HG02759 (cell line): ENCODE measurements at regions not wholly inside any gene's neighbourhood (a gene's known extent, or its start where the extent isn't known, plus 50 kb on each side); places are given as distances from the start of the nearest gene placed in this dataset.
"Not testable (repeated sequence)": the region's sequence is repeated elsewhere in the genome, so short reads cannot be mapped to it uniquely, and the experiment has no call there.

Experiments
- ATAC-seq: cut with Tn5 transposase; IDR thresholded peaks from one replicate; pipeline ENCODE4 v1.9.1; 2021; ENCODE audit warnings: mild to moderate bottlenecking, moderate library complexity; ENCODE audit not compliant: unreplicated experiment

DNA sequence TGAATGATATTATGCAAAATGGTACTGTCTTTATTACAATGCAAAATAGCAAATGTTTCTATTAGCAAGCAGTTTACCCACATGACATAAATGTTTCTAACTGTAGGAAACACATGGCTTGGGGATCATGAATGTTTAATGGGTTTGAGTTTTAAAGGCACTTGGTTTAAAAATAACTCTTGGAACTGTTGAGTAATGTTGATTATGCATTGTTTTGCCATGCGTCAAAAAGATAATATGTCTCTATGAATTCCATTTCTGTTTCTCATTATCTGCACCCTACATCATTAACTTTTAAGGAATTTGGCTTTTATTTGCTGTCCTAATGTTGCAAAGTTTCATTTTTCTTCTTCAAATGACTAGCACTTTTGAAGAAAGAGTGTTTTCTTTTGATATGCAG lies 1355.5 kb downstream of the SUCLG1 start:
- no peak for ATAC-seq

DNA sequence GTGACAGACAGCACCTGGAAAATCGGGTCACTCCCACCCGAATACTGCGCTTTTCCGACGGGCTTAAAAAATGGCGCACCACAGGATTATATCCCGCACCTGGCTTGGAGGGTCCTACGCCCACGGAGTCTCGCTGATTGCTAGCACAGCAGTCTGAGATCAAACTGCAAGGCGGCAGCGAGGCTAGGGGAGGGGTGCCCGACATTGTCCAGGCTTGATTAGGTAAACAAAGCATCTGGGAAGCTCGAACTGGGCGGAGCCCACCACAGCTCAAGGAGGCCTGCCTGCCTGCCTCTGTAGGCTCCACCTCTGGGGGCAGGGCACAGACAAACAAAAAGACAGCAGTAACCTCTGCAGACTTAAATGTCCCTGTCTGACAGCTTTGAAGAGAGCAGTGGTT lies 1370.0 kb downstream of the SUCLG1 start:
- not testable (repeated sequence) for ATAC-seq

DNA sequence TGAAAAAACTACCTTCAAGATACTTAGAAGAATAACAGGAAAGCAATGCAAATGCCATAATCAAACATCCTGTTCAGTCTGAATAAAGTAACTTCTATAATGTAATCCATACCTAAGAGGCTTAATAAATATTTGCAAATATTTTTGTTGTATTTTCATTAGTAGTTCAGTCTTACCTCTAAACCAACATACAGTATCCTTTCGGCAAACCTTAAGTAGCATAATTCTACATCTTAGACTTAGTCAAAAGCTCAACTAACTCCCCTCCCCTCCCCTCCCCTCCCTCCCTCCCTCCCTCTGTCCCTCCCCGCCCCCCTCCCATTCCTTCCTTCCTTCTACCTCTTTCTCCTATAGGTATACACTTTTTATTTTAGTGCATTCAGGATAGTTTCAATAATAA lies 1373.2 kb downstream of the SUCLG1 start:
- no peak for ATAC-seq

DNA sequence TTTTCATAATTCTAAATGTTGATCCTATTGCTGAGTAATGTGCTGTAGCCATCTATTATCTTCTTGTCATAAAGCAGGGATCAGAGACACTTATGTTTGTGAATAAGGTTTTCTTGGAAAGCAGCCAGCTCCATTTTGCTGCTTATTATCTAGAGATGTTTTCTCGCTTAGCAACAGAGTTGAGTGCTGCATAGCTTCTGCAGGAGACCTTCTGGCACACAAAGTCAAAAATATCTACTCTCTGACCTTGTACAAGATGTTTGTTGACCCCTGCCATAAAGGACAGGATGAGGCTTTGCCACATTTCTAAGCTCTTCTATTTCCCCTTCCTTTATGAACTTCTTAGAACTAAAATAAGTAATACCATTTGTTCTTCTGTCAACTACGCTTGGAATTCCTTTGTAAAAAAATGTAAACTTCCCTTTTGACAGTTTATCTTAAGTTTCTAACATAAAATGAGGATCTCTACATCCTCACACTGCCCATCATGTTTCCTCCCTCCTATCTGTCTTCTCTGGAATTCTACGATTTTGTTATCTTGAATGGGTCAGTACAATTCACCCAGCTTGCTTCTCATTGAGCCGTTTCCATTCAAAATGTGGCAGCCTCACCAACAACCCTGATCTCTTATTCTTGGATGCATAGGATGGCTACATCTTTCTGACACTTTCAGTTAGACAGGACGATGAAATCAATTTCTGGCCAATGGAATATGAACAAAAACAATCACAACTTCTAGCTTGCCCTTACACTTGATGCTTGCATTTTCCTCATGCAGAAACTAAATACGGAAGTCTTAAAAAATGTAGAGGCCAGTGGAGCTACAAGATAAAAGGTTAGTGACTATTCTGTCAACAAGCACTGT lies 1377.0 kb downstream of the SUCLG1 start:
- ATAC-seq = no peak

DNA sequence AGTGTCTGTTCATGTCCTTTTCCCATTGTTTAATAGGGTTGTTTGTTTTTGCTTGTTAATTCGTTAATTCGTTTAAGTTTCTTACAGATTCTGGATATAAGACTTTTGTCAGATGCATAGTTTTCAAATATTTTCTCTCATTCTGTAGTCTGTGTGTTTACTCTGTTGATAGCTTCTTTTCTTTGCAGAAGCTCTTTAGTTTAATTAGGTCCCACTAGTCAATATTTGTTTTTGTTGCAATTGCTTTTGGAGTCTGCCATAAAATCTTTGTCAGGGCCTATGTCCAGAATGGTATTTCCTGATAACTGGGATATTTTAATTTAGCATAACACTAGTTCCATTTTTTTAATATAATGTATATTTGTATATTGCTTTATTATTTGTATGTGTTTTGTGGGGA lies 1380.1 kb downstream of the SUCLG1 start:
- no peak for ATAC-seq

DNA sequence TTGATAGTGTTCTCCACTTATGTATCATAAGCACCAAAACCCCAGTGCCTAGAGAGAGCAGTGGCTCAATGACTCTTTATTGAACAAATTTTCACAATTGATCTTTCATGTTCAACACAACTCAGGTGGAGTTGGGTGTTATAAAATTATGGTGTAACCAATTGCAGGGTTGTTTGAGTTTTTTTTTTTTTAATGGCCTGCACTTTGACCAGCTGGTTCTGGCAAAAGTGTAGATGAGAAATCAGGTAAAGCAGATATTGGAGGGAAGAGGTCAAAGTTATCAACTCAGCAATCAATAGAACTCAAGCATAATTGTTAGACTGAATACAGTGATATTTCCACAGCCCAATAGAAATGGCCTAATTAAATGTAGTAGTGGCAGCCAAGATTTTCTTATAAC lies 1386.3 kb downstream of the SUCLG1 start:
- ATAC-seq = no peak

DNA sequence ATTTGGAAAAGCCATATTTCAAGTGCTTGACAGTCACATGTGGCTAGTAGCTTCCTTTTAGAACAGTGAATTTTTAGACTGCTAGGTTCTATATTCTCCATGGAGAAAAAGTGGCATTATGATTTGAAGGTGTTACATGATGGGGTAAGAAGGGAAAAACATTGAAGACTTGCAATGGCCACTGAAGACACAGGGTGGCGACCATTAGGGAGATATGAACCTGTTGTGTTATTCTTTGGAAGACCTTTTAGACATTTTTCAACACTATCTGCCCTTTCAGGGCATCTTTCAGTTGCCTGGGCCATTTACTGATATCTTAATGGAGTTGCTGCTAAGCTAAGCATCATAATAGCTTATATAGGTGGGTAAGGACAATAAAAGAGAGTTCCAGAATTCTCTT lies 1387.2 kb downstream of the SUCLG1 start:
- ATAC-seq = no peak

DNA sequence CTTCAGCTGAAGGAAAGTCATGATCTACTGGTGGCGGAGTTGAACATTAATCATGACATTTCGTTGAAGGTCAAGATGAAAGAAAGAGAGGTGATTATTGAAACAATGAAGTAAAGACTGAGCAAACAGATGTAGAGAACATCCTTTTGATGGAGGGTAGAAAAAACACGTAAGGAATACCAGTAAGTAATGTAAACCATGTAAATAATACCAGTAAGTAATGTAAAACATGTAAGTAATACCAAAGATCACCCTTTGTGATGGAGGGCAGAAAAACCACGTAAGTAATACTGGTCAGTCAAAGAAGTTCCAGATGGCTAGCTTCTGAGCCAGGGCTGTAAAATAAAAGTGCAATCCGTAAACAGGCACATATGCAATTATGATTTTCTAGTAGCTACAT lies 1387.7 kb downstream of the SUCLG1 start:
- ATAC-seq = no peak

DNA sequence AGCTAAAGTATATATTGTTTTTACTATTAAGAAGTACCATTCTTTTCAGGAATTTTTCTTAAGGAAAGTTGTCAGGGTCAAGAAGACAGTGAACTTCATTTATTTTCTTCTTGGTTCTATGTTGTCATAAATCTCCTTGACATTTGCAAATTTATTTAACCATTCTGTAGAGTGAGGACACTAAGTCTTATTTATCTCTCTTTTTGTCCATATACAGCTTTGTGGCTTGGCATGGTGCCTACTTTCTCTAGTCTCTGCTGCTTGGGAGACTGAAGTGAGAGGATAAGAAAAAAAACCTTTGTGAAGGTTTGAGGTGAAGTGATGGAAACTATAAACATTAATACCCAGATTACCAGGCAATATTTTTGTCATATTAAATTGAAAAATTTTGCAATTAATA lies 1389.4 kb downstream of the SUCLG1 start:
- no peak for ATAC-seq

DNA sequence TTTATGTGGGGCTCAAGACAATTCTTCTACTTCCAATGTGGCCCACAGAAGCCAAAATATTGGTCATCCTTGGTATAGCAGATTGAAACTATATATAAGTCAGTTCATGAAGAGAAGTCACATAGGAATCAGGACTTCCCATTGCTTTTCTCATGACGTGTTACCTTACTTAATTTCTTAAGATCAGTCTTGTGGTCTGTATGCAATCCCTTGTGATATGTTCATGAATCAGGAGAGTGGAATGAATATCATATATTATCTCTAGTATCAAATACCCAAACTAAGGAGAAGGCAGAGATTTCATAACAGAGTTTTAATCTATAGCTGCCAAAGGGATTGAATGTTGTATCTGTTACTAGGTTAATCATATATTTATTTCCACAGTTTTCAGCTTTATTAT lies 1390.4 kb downstream of the SUCLG1 start:
- ATAC-seq = no peak

DNA sequence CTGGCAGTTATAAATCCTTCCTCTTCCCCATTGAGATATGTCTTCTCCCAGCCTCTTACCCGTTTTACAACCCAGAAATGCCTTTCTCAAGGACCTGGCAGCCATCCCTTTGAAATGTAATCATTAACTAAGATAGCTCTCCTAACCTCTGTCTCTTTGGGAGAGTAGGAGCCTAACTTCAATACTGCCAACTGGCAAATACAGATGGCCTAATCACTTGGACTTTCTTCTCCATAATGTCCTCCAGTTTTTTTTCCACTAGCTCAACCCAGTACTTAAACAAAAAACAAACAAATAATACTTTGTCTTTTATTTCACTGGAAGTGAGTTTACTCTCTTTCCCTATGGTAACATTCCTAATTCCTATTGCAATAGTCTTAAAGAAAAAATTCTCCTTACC lies 1391.1 kb downstream of the SUCLG1 start:
- no peak for ATAC-seq

DNA sequence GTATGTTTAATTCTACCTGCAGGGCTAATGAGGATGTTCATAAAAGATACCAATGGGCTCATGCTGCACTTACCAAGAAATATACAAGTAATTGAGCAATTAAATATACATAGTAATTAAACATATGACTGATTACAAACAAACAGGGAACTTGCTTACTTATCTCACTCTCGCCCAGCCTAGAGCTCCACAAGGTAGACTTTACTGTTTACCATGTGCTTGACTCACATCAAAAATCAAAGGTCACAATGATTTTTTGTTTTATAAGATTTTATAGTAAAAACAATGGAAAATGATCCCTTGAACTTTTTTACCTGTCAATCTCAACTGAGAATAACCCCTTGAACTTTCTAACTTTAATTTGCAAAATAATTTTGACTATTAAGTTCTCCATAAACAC lies 1395.1 kb downstream of the SUCLG1 start:
- ATAC-seq = no peak

DNA sequence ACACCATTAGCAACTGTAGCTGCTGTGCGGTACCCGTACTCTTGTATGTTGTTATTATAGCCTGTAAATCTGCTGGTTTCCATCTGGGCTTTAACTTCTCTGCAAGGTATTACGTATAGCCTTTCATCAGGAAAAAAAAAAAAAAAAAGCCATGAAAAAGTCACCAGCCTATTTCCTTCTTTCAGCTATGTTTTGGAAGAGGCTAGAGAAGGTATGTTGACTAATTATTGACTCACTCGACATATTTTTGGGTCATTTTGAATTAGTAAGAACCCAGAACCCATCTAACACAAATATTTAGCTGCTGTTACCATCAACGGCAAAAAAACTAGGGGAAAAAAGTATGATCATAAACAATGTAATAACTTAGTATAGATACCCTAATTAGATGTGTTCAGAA lies 1395.6 kb downstream of the SUCLG1 start:
- ATAC-seq = no peak

DNA sequence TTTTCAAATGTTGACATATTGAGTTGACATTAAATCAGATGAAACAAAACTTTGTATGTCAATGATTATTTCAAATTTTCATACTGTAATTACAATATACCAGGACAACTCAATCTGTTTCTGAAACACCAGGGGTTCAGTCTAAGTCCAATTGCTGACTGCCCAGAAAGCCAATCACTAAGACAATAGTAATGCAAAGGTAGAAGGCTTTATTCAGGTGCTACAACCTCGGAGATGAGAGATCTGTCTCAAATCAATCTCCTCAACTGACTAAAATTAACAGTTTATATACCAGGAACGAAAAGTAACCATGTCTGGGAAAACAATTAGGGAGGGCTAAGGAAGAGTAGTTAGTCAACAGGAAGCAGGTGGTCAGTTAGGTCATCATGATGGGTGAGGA lies 1400.4 kb downstream of the SUCLG1 start:
- no peak for ATAC-seq

DNA sequence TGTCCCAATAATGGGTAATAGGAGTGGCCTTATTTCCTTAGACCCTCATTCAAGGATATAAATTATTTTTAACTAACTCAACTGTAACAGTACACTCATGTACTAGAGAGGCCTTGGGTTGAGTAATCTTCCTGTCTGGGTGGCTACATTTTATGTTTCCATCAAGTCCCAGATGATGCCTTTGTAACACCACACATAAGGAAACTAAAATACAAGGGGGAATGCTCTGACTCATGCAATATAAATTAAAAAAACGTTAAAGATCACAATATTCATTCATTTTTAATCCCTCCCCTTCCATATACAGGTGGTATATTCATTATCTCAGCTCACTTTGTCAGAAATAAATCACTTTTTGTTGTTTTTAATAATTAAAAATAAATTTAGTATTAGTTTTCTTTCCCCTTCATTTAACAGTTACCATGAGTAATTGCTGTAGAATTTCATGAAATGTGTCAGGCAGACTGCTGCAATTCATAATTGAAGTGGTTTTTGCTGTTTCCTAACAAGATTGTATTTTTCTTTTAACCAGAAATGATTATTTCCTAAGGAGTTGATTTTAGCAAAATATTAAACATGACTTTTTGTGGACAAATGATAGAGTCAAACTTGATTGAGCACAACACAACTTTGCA lies 1403.6 kb downstream of the SUCLG1 start:
- no peak for ATAC-seq

DNA sequence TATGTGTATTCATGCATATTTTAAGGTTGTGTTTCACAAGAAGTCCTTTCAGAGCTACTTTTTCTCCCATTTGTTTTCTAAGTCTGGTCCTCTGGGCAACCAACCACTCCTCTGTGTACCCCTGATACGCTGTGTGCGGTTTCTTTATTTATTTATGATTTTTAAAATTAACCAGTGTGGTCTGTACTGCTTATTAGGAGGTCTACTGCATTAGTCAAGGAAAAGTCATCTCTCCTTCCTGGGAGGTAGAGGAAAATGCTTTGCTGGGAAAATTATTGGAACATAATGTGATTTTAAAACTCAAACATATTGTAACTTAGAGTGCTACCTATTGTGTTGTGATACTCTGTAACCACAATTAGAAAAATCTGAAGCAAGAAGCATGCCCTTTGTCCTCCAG lies 1404.3 kb downstream of the SUCLG1 start:
- no peak for ATAC-seq

DNA sequence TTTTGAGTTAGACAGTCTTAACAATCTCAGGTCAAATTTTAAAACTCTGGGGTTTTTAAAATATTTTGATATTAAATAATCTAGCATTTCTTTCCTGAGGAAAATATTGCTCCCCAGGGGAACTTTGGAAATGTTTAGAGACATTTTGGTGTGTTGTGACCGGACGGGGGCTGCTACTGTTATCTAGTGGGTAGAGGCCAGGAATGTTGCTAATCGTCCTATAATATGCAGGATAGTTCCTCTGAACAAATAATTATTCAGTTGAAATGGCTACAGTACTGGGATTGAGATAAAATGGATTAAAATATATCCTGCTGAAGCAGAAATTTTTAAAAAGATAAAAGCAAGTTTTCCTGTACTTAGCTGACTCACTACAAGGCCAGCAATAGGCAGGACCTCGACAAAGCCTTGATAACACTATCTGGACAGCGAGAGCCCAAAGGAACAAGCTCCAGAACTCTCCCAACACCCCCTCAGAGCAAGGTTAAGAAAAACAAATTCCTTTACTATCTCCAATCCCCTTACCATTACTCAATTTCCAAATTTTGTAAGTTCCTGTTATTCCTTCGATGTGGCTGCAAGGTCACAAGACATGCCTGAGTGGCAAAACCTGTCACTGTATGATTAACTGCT lies 1407.4 kb downstream of the SUCLG1 start:
- ATAC-seq = no peak

DNA sequence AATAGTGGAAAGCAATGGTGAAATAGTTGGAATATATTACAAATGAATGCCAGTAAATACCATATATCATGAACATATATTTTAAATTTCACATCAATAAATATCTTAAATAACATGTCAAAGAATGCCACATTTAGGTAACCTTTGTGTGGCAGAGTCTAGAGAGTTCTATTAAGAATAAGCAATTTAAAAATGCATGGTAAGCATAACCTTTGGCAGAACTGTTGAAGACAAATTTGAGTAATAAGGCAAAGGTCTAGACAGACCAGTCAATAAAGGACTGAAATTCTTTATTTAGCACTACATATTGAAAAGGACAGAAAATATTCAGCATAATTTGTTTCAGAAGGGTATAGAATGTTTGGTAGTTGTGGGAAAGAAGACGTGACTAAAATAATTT lies 1417.0 kb downstream of the SUCLG1 start:
- ATAC-seq = no peak

DNA sequence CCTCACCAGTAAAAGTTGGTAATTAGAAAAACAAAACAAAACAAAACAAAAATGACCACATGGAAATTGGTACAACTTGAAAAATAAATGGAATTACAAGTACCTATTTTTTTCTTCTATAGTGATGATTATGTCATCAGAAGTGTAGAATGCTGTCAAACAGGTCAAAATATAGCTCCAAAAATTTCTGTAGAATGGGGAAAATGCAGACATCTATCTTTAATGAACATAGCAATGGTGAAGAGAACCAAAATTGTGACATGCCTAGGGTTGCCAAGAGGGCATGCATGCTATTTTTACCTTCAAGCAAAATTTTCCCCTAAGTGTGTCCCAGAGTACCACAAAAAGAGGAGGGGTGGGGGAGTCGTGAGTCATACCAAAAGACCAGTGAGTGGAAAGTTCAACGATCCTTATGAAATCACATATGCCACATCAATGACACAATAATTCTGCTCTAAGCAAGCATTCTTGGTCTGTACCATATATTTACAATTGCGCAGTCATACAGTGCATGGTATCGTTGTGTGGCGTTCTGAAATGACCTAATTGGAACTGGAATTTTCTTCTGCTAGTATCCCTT lies 1436.4 kb downstream of the SUCLG1 start:
- no peak for ATAC-seq

DNA sequence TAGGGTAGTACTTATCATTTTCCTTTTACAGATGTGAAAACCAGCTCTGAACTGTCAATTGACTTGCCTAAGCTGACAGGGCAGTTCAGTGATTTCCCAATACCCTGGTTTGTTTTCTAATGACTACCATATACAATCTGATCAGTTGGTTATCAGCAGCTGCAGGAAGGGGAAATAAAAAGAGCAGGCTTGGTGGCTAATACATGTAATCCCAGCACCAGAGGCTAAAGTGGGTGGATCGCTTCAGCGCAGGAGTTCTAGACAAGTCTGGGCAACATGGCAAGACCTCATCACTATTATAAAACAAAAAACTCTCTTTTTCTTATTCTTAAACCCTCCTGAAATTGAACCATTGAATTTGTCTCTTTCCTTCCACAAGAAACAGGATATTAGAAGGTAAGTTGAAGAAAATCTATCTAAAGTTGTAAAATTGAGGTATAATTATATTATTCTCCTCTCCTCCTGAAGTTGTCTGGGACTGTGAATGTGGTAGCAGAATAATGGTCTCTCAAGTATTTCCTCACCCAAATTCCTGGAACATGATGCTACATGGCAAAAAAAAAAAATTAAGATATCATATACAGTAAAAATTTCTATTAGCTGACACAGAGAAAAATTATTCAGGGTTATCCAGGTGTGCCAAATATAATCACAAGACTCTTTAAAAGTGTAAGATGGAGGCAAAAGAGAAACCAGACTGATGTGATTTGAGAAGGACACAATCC lies 1441.6 kb downstream of the SUCLG1 start:
- no peak for ATAC-seq
